ENCODE measurements at regions not wholly inside any gene's neighbourhood (a gene's known extent, or its start where the extent isn't known, plus 50 kb on each side); places are given as distances from the start of the nearest gene placed in this dataset.

- TF ChIP-seq ZNF274 (IDR thresholded peaks at IDR 0.05; ENCODE audit: low read length) (no peak), ZNF274 (tag by site-specific recombination; IDR thresholded peaks at IDR 0.05; ENCODE audit: borderline replicate concordance) (no peak), ZBTB26 (tag by site-specific recombination; optimal IDR thresholded peaks at IDR 0.05) (no peak), ZNF138 (tag by site-specific recombination; IDR thresholded peaks at IDR 0.05; ENCODE audit: borderline replicate concordance) (no peak), ZNF133 (tag by site-specific recombination; IDR thresholded peaks at IDR 0.05) (no peak), ZNF544 (tag by site-specific recombination; IDR thresholded peaks at IDR 0.05) (no peak), REPIN1 (tag by site-specific recombination; IDR thresholded peaks at IDR 0.05; ENCODE audit: low read depth) (no peak), CTCF (tag by site-specific recombination; IDR thresholded peaks at IDR 0.05) (no peak)
- TF ChIP-seq, protein P1, sequence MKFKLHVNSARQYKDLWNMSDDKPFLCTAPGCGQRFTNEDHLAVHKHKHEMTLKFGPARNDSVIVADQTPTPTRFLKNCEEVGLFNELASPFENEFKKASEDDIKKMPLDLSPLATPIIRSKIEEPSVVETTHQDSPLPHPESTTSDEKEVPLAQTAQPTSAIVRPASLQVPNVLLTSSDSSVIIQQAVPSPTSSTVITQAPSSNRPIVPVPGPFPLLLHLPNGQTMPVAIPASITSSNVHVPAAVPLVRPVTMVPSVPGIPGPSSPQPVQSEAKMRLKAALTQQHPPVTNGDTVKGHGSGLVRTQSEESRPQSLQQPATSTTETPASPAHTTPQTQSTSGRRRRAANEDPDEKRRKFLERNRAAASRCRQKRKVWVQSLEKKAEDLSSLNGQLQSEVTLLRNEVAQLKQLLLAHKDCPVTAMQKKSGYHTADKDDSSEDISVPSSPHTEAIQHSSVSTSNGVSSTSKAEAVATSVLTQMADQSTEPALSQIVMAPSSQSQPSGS (tag by site-specific recombination; IDR thresholded peaks at IDR 0.05; ENCODE audit: low read depth) = no peak
- TF ChIP-seq, protein P2, sequence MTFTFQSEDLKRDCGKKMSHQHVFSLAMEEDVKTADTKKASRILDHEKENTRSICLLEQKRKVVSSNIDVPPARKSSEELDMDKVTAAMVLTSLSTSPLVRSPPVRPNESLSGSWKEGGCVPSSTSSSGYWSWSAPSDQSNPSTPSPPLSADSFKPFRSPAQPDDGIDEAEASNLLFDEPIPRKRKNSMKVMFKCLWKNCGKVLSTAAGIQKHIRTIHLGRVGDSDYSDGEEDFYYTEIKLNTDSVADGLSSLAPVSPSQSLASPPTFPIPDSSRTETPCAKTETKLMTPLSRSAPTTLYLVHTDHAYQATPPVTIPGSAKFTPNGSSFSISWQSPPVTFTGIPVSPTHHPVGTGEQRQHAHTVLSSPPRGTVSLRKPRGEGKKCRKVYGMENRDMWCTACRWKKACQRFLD (tag by site-specific recombination; IDR thresholded peaks at IDR 0.05) = no peak
- TF ChIP-seq, protein P3, sequence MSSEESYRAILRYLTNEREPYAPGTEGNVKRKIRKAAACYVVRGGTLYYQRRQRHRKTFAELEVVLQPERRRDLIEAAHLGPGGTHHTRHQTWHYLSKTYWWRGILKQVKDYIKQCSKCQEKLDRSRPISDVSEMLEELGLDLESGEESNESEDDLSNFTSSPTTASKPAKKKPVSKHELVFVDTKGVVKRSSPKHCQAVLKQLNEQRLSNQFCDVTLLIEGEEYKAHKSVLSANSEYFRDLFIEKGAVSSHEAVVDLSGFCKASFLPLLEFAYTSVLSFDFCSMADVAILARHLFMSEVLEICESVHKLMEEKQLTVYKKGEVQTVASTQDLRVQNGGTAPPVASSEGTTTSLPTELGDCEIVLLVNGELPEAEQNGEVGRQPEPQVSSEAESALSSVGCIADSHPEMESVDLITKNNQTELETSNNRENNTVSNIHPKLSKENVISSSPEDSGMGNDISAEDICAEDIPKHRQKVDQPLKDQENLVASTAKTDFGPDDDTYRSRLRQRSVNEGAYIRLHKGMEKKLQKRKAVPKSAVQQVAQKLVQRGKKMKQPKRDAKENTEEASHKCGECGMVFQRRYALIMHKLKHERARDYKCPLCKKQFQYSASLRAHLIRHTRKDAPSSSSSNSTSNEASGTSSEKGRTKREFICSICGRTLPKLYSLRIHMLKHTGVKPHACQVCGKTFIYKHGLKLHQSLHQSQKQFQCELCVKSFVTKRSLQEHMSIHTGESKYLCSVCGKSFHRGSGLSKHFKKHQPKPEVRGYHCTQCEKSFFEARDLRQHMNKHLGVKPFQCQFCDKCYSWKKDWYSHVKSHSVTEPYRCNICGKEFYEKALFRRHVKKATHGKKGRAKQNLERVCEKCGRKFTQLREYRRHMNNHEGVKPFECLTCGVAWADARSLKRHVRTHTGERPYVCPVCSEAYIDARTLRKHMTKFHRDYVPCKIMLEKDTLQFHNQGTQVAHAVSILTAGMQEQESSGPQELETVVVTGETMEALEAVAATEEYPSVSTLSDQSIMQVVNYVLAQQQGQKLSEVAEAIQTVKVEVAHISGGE (tag by site-specific recombination; conservative IDR thresholded peaks at IDR 0.05; ENCODE audit: low read depth) = no peak
Observed at GRCh38 chr10:28468707-28469483, 64.0 kb upstream of the WAC start.

All from HEK293 (cell line).